Trophoblast cell (in vitro differentiated cells and primary cell): ENCODE measurements at regions not wholly inside any gene's neighbourhood (a gene's known extent, or its start where the extent isn't known, plus 50 kb on each side); places are given as distances from the start of the nearest gene placed in this dataset.

Source experiments
- DNase-seq, 2 donors: peaks; one replicate each; pipeline ENCODE4 v3.0.0-alpha.2; 2016
- H2AFZ ChIP-seq: 2 replicates; pipeline ENCODE4 v1.6.1; 2013; ENCODE audit warnings: low read length, moderate library complexity, mild to moderate bottlenecking; ENCODE audit not compliant: insufficient read depth, poor library complexity
- H2AK5ac ChIP-seq: 2 replicates; pipeline ENCODE4 v1.6.1; 2013; ENCODE audit warnings: mild to moderate bottlenecking, low read length
- H2BK120ac ChIP-seq: 2 replicates; pipeline ENCODE4 v1.6.1; 2013; ENCODE audit warnings: low read length, mild to moderate bottlenecking, moderate library complexity; ENCODE audit not compliant: insufficient read depth, poor library complexity
- H2BK12ac ChIP-seq: 2 replicates; pipeline ENCODE4 v1.6.1; 2013; ENCODE audit warnings: mild to moderate bottlenecking, low read length, moderate library complexity
- H2BK5ac ChIP-seq: 2 replicates; pipeline ENCODE4 v1.6.1; 2013; ENCODE audit warnings: low read length, low read depth, moderate library complexity, mild to moderate bottlenecking; ENCODE audit not compliant: poor library complexity
- H3K14ac ChIP-seq: 2 replicates; pipeline ENCODE4 v1.6.1; 2013; ENCODE audit warnings: mild to moderate bottlenecking, low read length
- H3K18ac ChIP-seq: 2 replicates; pipeline ENCODE4 v1.6.1; 2013; ENCODE audit warnings: mild to moderate bottlenecking, low read length
- H3K23ac ChIP-seq: 2 replicates; pipeline ENCODE4 v1.6.1; 2013; ENCODE audit warnings: low read length
- H3K27ac ChIP-seq: 2 replicates; pipeline ENCODE4 v1.5.1; 2013; ENCODE audit warnings: low read depth, mild to moderate bottlenecking, inconsistent platforms, low read length, moderate library complexity
- H3K27me3 ChIP-seq: 2 replicates; pipeline ENCODE4 v1.6.1; 2013; ENCODE audit warnings: inconsistent platforms, mild to moderate bottlenecking, low read length, moderate library complexity; ENCODE audit not compliant: insufficient read depth
- H3K36me3 ChIP-seq, 2 experiments: 1 replicate in 1 of 2; 2 replicates in 1 of 2; pipeline ENCODE4 v1.6.1; 2013; ENCODE audit warnings: low read length in 2 of 2, mild to moderate bottlenecking in 2 of 2, moderate library complexity in 1 of 2; ENCODE audit not compliant: insufficient read depth in 2 of 2, control insufficient read depth in 1 of 2
- H3K4ac ChIP-seq: 2 replicates; pipeline ENCODE4 v1.6.1; 2013; ENCODE audit warnings: low read depth, mild to moderate bottlenecking, low read length, moderate library complexity
- H3K4me1 ChIP-seq, 2 experiments: 1 replicate in 1 of 2; 2 replicates in 1 of 2; pipeline ENCODE4 v1.6.1; 2013; ENCODE audit warnings: low read length in 2 of 2, mild to moderate bottlenecking in 2 of 2, moderate library complexity in 1 of 2; ENCODE audit not compliant: insufficient read depth in 2 of 2, control insufficient read depth in 1 of 2
- H3K4me2 ChIP-seq: 2 replicates; pipeline ENCODE4 v1.6.1; 2013; ENCODE audit warnings: inconsistent platforms, mild to moderate bottlenecking, low read length, moderate library complexity
- H3K4me3 ChIP-seq: 2 replicates; pipeline ENCODE4 v1.5.1; 2013; ENCODE audit warnings: mild to moderate bottlenecking, low read depth, low read length, inconsistent platforms
- H3K79me1 ChIP-seq: one replicate; pipeline ENCODE4 v1.6.1; 2013; ENCODE audit warnings: low read length
- H3K79me2 ChIP-seq: 2 replicates; pipeline ENCODE4 v1.6.1; 2013; ENCODE audit warnings: low read length, mild to moderate bottlenecking; ENCODE audit not compliant: control insufficient read depth, insufficient read depth, poor library complexity
- H3K9ac ChIP-seq: 2 replicates; pipeline ENCODE4 v1.6.1; 2013; ENCODE audit warnings: mild to moderate bottlenecking, low read length
- H3K9me3 ChIP-seq: 2 replicates; pipeline ENCODE4 v1.6.1; 2013; ENCODE audit warnings: low read depth, mild to moderate bottlenecking, control low read depth, inconsistent platforms, low read length; ENCODE audit not compliant: insufficient read depth
- H4K12ac ChIP-seq: 2 replicates; pipeline ENCODE4 v1.6.1; 2013; ENCODE audit warnings: low read depth, mild to moderate bottlenecking, low read length, moderate library complexity
- H4K8ac ChIP-seq: 2 replicates; pipeline ENCODE4 v1.6.1; 2013; ENCODE audit warnings: low read depth, mild to moderate bottlenecking, low read length, moderate library complexity
- H4K91ac ChIP-seq: one replicate; pipeline ENCODE4 v1.6.1; 2013; ENCODE audit warnings: low read depth, mild to moderate bottlenecking, low read length, moderate library complexity
- WGBS: extraction: QIAGEN DNeasy Blood & Tissue Kit; methylation state at CpG from one replicate; pipeline ENCODE4 v1.1.7; 2013; ENCODE audit warnings: missing lambda C conversion rate; ENCODE audit not compliant: insufficient read length, insufficient coverage; ENCODE audit errors: extremely low coverage; 5-methylcytosine and 5-hydroxymethylcytosine counted together

- Histone ChIP-seq H4K8ac (no peak overlapping the region), H3K14ac (no peak overlapping the region), H2AK5ac (no peak overlapping the region), H3K4me3 (no peak overlapping the region), H3K27me3 (no peaks in the 10 kb centered on the region), H3K18ac (no peak overlapping the region), H2BK120ac (no peak overlapping the region), H3K36me3 (no peaks in the 10 kb centered on the region), H3K4me1 (no peaks in the 10 kb centered on the region), H2BK5ac (no peak overlapping the region), H3K23ac (no peak overlapping the region), H3K27ac (no peak overlapping the region), H2BK12ac (no peak overlapping the region), H3K9me3 (no peaks in the 10 kb centered on the region), H3K9ac (no peak overlapping the region), H4K91ac (no peak overlapping the region), H3K79me2 (no peaks in the 10 kb centered on the region), H3K4me2 (no peak overlapping the region), H4K12ac (no peak overlapping the region), H2AFZ (no peak overlapping the region), H3K79me1 (no peaks in the 10 kb centered on the region), H3K4ac (no peak overlapping the region)
- no peak for DNase-seq
Observed at GRCh38 chr6:102961902-102962301, 1568.4 kb downstream of the GRIK2 start.

- no peak overlapping the region for H4K91ac ChIP-seq
- H3K9me3 ChIP-seq: no peaks in the 10 kb centered on the region
- H3K4me1 ChIP-seq: no peaks in the 10 kb centered on the region
- H2BK120ac ChIP-seq: no peak overlapping the region
- no peak overlapping the region for H3K18ac ChIP-seq
- H3K27me3 ChIP-seq: no peaks in the 10 kb centered on the region
- H2AFZ ChIP-seq: no peak overlapping the region
- no peaks in the 10 kb centered on the region for H3K79me2 ChIP-seq
- no peak overlapping the region for H4K12ac ChIP-seq
- no peaks in the 10 kb centered on the region for H3K79me1 ChIP-seq
- no peak overlapping the region for H3K4me2 ChIP-seq
- no peak overlapping the region for H3K9ac ChIP-seq
- no peak for DNase-seq
- no peaks in the 10 kb centered on the region for H3K36me3 ChIP-seq
- no peak overlapping the region for H2BK12ac ChIP-seq
- no peak overlapping the region for H3K23ac ChIP-seq
- no peak overlapping the region for H2AK5ac ChIP-seq
- H3K4ac ChIP-seq: no peak overlapping the region
- no peak overlapping the region for H3K14ac ChIP-seq
- H2BK5ac ChIP-seq: no peak overlapping the region
- H4K8ac ChIP-seq: no peak overlapping the region
- no peak overlapping the region for H3K27ac ChIP-seq
- no CpG with 5 or more reads among the region's 3 CpGs for WGBS
- H3K4me3 ChIP-seq: no peak overlapping the region
Observed at GRCh38 chr6:102950967-102951366, 1557.5 kb downstream of the GRIK2 start.

- H3K14ac ChIP-seq: no peak overlapping the region
- no peak overlapping the region for H4K8ac ChIP-seq
- peak in 1 of 2 donors; percentile 66 for DNase-seq
- H3K79me2 ChIP-seq: no peaks in the 10 kb centered on the region
- no peak overlapping the region for H2AK5ac ChIP-seq
- H3K9me3 ChIP-seq: no peaks in the 10 kb centered on the region
- H3K27me3 ChIP-seq: no peaks in the 10 kb centered on the region
- no peak overlapping the region for H3K4ac ChIP-seq
- H3K79me1 ChIP-seq: no peaks in the 10 kb centered on the region
- no peaks in the 10 kb centered on the region for H3K4me1 ChIP-seq
- H3K27ac ChIP-seq: no peak overlapping the region
- H3K9ac ChIP-seq: no peak overlapping the region
- no peak overlapping the region for H2BK120ac ChIP-seq
- H3K18ac ChIP-seq: no peak overlapping the region
- no peak overlapping the region for H3K4me2 ChIP-seq
- no peak overlapping the region for H4K12ac ChIP-seq
- H3K4me3 ChIP-seq: no peak overlapping the region
- no peak overlapping the region for H2BK5ac ChIP-seq
- H3K36me3 ChIP-seq: no peaks in the 10 kb centered on the region
- WGBS: no CpG with 5 or more reads among the region's 1 CpG
- H2AFZ ChIP-seq: no peak overlapping the region
- no peak overlapping the region for H3K23ac ChIP-seq
- H2BK12ac ChIP-seq: no peak overlapping the region
- H4K91ac ChIP-seq: no peak overlapping the region
Observed at GRCh38 chr6:102944475-102944874, 1551.0 kb downstream of the GRIK2 start.

GRCh38 chr6:102942206-102942605, 1548.7 kb downstream of the GRIK2 start:
- no peaks in the 10 kb centered on the region for H3K4me1 ChIP-seq
- H3K9ac ChIP-seq: no peak overlapping the region
- H2AK5ac ChIP-seq: no peak overlapping the region
- no peak overlapping the region for H3K18ac ChIP-seq
- no peak overlapping the region for H2BK120ac ChIP-seq
- H3K4me2 ChIP-seq: no peak overlapping the region
- H3K9me3 ChIP-seq: no peaks in the 10 kb centered on the region
- H3K36me3 ChIP-seq: no peaks in the 10 kb centered on the region
- no peak overlapping the region for H3K23ac ChIP-seq
- no peaks in the 10 kb centered on the region for H3K27me3 ChIP-seq
- no peak overlapping the region for H4K91ac ChIP-seq
- no peak overlapping the region for H3K4me3 ChIP-seq
- no peak overlapping the region for H2AFZ ChIP-seq
- H2BK5ac ChIP-seq: no peak overlapping the region
- peak; percentile 54 to 73 for DNase-seq
- no peak overlapping the region for H4K8ac ChIP-seq
- H2BK12ac ChIP-seq: no peak overlapping the region
- no peak overlapping the region for H3K4ac ChIP-seq
- H3K79me2 ChIP-seq: no peaks in the 10 kb centered on the region
- H4K12ac ChIP-seq: no peak overlapping the region
- no peak overlapping the region for H3K27ac ChIP-seq
- H3K79me1 ChIP-seq: no peaks in the 10 kb centered on the region
- H3K14ac ChIP-seq: no peak overlapping the region

GRCh38 chr6:102936959-102937358, 1543.5 kb downstream of the GRIK2 start:
- no peak overlapping the region for H2BK5ac ChIP-seq
- no peak overlapping the region for H4K8ac ChIP-seq
- H3K9me3 ChIP-seq: no peaks in the 10 kb centered on the region
- H3K4me2 ChIP-seq: no peak overlapping the region
- H3K27me3 ChIP-seq: no peaks in the 10 kb centered on the region
- H3K27ac ChIP-seq: no peak overlapping the region
- no peak overlapping the region for H2AFZ ChIP-seq
- H3K18ac ChIP-seq: no peak overlapping the region
- H3K14ac ChIP-seq: no peak overlapping the region
- no peak overlapping the region for H2BK12ac ChIP-seq
- H3K4me3 ChIP-seq: no peak overlapping the region
- no peak overlapping the region for H2BK120ac ChIP-seq
- H4K91ac ChIP-seq: no peak overlapping the region
- H3K79me1 ChIP-seq: no peaks in the 10 kb centered on the region
- H3K4ac ChIP-seq: no peak overlapping the region
- DNase-seq: no peak
- H2AK5ac ChIP-seq: no peak overlapping the region
- H4K12ac ChIP-seq: no peak overlapping the region
- no peaks in the 10 kb centered on the region for H3K79me2 ChIP-seq
- H3K23ac ChIP-seq: no peak overlapping the region
- H3K4me1 ChIP-seq: no peaks in the 10 kb centered on the region
- H3K9ac ChIP-seq: no peak overlapping the region
- H3K36me3 ChIP-seq: no peaks in the 10 kb centered on the region
- WGBS: no CpG with 5 or more reads among the region's 3 CpGs
